Heart left ventricle (tissue), 13 donors: ENCODE measurements at regions not wholly inside any gene's neighbourhood (a gene's known extent, or its start where the extent isn't known, plus 50 kb on each side); places are given as distances from the start of the nearest gene placed in this dataset.

Source experiments
- CTCF ChIP-seq, 12 donors: fragments of 200-600 bp; sonication (generic) in 4 of 12; IDR thresholded peaks; one replicate each; pipeline versions ENCODE4 v1.5.0 to v1.8.0; 2018 to 2022; ENCODE audit warnings: antibody characterized with exemption in 12 of 12, mild to moderate bottlenecking in 5 of 12
- POLR2A ChIP-seq, 2 donors: fragments of 450-650 bp; IDR thresholded peaks; one replicate each; pipeline ENCODE4 v1.6.1; 2017; ENCODE audit warnings: antibody characterized with exemption in 2 of 2, mild to moderate bottlenecking in 2 of 2, moderate library complexity in 2 of 2
- donor health status: ischemic (EF 13 %, LVEDD 7.1; RV severe dilation, severe dysfunction).
- donor health status: DM: no; HTN: yes; CAD: no.
- donor health status: DM: no; HTN: no; CAD: no.
- donor health status: ischemic (EF 25% LVEDD 6.9; RV normal size, moderate dysfunction).
- donor health status: ischemic (EF 25% LVEDD 5.7; RV mildly dilated, moderate dysfunction).
- donor health status: ischemic (EF 35%, LVEDD 5.7; RV mildly dilated, moderate dysfunction).
- donor health status: nonischemic (EF 11% LVEDD 7.7; RV severe dilation, severe dysfunction).
- donor health status: DM: yes; HTN: yes; CAD: no.
- donor health status: PGD.
- donor health status: ischemic (EF 29% LVEDD 5.4; RV normal size, mild dysfunction).
- donor health status: nonischemic (EF 23%, LVEDD 6.1; RV moderate dilation, normal function).

DNA sequence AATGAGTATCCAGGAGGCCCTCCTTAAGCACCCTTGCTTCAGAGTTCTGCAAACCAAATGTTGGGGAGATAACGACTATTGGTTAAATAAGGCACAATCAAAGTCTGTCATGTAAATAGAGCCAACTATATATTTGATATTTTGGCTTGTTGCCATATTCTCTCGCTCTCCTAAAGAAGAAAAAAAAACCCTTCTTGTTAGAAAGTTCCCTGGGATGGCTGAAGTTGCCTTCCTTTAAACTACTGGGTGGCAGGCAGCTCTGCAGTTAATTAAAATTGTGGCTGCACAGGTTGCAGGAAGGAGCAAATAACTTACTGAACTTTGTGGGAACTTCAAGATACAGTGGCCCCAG lies 227.0 kb upstream of the ANKRD55 start:
- no peak for TF ChIP-seq CTCF (IDR thresholded peaks at IDR 0.05)
- no peak for TF ChIP-seq POLR2A (IDR thresholded peaks at IDR 0.05)
